IMR-90 (cell line): ENCODE measurements at regions not wholly inside any gene's neighbourhood (a gene's known extent, or its start where the extent isn't known, plus 50 kb on each side); places are given as distances from the start of the nearest gene placed in this dataset.

ENCODE experiments used
- ATAC-seq: fragments of 200-7000 bp; cut with Tn5 transposase; 2 replicates; pipeline ENCODE4 v1.9.1; 2020; ENCODE audit warnings: low read depth, mild to moderate bottlenecking, moderate library complexity
- BruUV-seq: library from RNA; stranded (reverse); fragments of 400-500 nt; replicated peaks from 2 replicates; lab custom pipeline; 2021; lab: Mats Ljungman, UMichigan
- CTCF ChIA-PET: fragments of 300-600 bp; formaldehyde crosslinking; extraction: SDS; loops from one replicate; lab custom pipeline; 2021; ENCODE audit warnings: antibody characterized with exemption; lab: Yijun Ruan, JAX
- POLR2A ChIA-PET: fragments of 300-600 bp; sonication (Branson Sonifier 250); formaldehyde crosslinking; loops from one replicate; lab custom pipeline; 2022; ENCODE audit warnings: antibody characterized with exemption; ENCODE audit not compliant: unreplicated experiment; lab: Charles Lee
- DNase-seq: peaks from one replicate; pipeline ENCODE4 v3.0.0; 2013
- H2AFZ ChIP-seq: replicated peaks from 2 replicates; pipeline ENCODE3; 2013; ENCODE audit warnings: low read length, mild to moderate bottlenecking; ENCODE audit not compliant: poor library complexity
- H2AK5ac ChIP-seq: 2 replicates; pipeline ENCODE4 v1.6.1; 2013; ENCODE audit warnings: low read depth, low read length, inconsistent platforms
- H2AK9ac ChIP-seq: replicated peaks from 2 replicates; pipeline ENCODE3; 2013; ENCODE audit warnings: mild to moderate bottlenecking, low read depth, low read length, moderate library complexity; ENCODE audit not compliant: poor library complexity
- H2BK120ac ChIP-seq: 2 replicates; pipeline ENCODE4 v1.6.1; 2013; ENCODE audit warnings: low read depth, low read length, inconsistent platforms
- H2BK15ac ChIP-seq: 3 replicates; pipeline ENCODE4 v1.6.1; 2013; ENCODE audit warnings: low read depth, low read length, inconsistent platforms
- H2BK20ac ChIP-seq: 2 replicates; pipeline ENCODE4 v1.6.1; 2013; ENCODE audit warnings: low read depth, mild to moderate bottlenecking, inconsistent platforms, low read length, moderate library complexity
- H2BK5ac ChIP-seq: 2 replicates; pipeline ENCODE4 v1.6.1; 2013; ENCODE audit warnings: mild to moderate bottlenecking, low read depth, low read length, inconsistent platforms; ENCODE audit not compliant: poor library complexity, severe bottlenecking
- H3K14ac ChIP-seq: replicated peaks from 2 replicates; pipeline ENCODE4 v1.6.1; 2013; ENCODE audit warnings: low read depth, low read length, inconsistent platforms
- H3K18ac ChIP-seq: 2 replicates; pipeline ENCODE4 v1.6.1; 2013; ENCODE audit warnings: low read depth, low read length, control low read depth
- H3K23ac ChIP-seq: 2 replicates; pipeline ENCODE4 v1.6.1; 2013; ENCODE audit warnings: low read depth, low read length, inconsistent platforms
- H3K27ac ChIP-seq: 2 replicates; pipeline ENCODE4 v1.5.1; 2013; ENCODE audit warnings: mild to moderate bottlenecking, control low read depth, low read length; ENCODE audit not compliant: insufficient read depth
- H3K27me3 ChIP-seq: 2 replicates; pipeline ENCODE4 v1.6.1; 2013; ENCODE audit warnings: low read length; ENCODE audit not compliant: control insufficient read depth, insufficient read depth
- H3K36me3 ChIP-seq: 2 replicates; pipeline ENCODE4 v1.6.1; 2013; ENCODE audit warnings: low read length, mixed read lengths; ENCODE audit not compliant: control insufficient read depth, insufficient read depth
- H3K4ac ChIP-seq: 2 replicates; pipeline ENCODE4 v1.6.1; 2013; ENCODE audit warnings: low read depth, low read length, inconsistent platforms
- H3K4me1 ChIP-seq: 2 replicates; pipeline ENCODE4 v1.6.1; 2013; ENCODE audit warnings: low read length, mixed read lengths; ENCODE audit not compliant: control insufficient read depth, insufficient read depth
- H3K4me2 ChIP-seq: 2 replicates; pipeline ENCODE4 v1.6.1; 2013; ENCODE audit warnings: low read depth, mild to moderate bottlenecking, control low read depth, low read length, moderate library complexity
- H3K4me3 ChIP-seq: 2 replicates; pipeline ENCODE4 v1.5.1; 2013; ENCODE audit warnings: low read depth, mild to moderate bottlenecking, control low read depth, low read length, moderate library complexity; ENCODE audit not compliant: insufficient read depth
- H3K56ac ChIP-seq: 2 replicates; pipeline ENCODE4 v1.6.1; 2013; ENCODE audit warnings: low read length, inconsistent platforms; ENCODE audit not compliant: insufficient read depth; ENCODE audit errors: extremely low read depth
- H3K79me1 ChIP-seq, 2 experiments: 2 replicates each; pipeline ENCODE4 v1.6.1; 2013; ENCODE audit warnings: low read length in 2 of 2, inconsistent platforms in 1 of 2, low read depth in 1 of 2
- H3K9ac ChIP-seq: 2 replicates; pipeline ENCODE4 v1.6.1; 2013; ENCODE audit warnings: low read depth, low read length, control low read depth
- H3K9me1 ChIP-seq: 2 replicates; pipeline ENCODE4 v1.6.1; 2013; ENCODE audit warnings: low read length, inconsistent platforms; ENCODE audit not compliant: insufficient read depth
- H3K9me3 ChIP-seq: 2 replicates; pipeline ENCODE4 v1.6.1; 2013; ENCODE audit warnings: low read length; ENCODE audit not compliant: control insufficient read depth, insufficient read depth
- H4K20me1 ChIP-seq: 2 replicates; pipeline ENCODE4 v1.6.1; 2013; ENCODE audit warnings: low read length, inconsistent platforms; ENCODE audit not compliant: insufficient read depth
- H4K5ac ChIP-seq: 2 replicates; pipeline ENCODE4 v1.6.1; 2013; ENCODE audit warnings: mild to moderate bottlenecking, low read depth, low read length, control low read depth
- H4K8ac ChIP-seq, 2 experiments: 2 replicates each; pipeline ENCODE4 v1.6.1; 2013; ENCODE audit warnings: low read depth in 2 of 2, low read length in 2 of 2, control low read depth in 1 of 2, inconsistent platforms in 1 of 2
- H4K91ac ChIP-seq: 2 replicates; pipeline ENCODE4 v1.6.1; 2013; ENCODE audit warnings: low read depth, low read length, inconsistent platforms; ENCODE audit not compliant: insufficient read depth
- BHLHE40 ChIP-seq: fragments of 150-350 bp; IDR thresholded peaks from 2 replicates; pipeline ENCODE4 v1.6.1; 2016; ENCODE audit warnings: mild to moderate bottlenecking, low read depth, low read length
- CHD1 ChIP-seq: IDR thresholded peaks from 2 replicates; pipeline ENCODE4 v1.6.1; 2012; ENCODE audit warnings: low read depth, low read length, improper control_type of control experiment
- ELK1 ChIP-seq: fragments of 150-350 bp; IDR thresholded peaks from 2 replicates; pipeline ENCODE4 v1.6.1; 2016; ENCODE audit warnings: low read depth, mild to moderate bottlenecking, low read length, moderate library complexity, borderline replicate concordance
- FOS ChIP-seq: fragments of 150-350 bp; IDR thresholded peaks from 2 replicates; pipeline ENCODE4 v1.6.1; 2016; ENCODE audit warnings: low read depth, low read length
- MAFK ChIP-seq: IDR thresholded peaks from 2 replicates; pipeline ENCODE4 v1.6.1; 2012; ENCODE audit warnings: low read depth, low read length, improper control_type of control experiment
- MAZ ChIP-seq: IDR thresholded peaks from 2 replicates; pipeline ENCODE4 v1.6.1; 2012; ENCODE audit warnings: low read depth, mild to moderate bottlenecking, low read length, improper control_type of control experiment, moderate library complexity, borderline replicate concordance
- NFE2L2 ChIP-seq: fragments of 150-350 bp; IDR thresholded peaks from 2 replicates; pipeline ENCODE4 v1.6.1; 2016; ENCODE audit warnings: low read depth, mild to moderate bottlenecking, low read length
- RCOR1 ChIP-seq: IDR thresholded peaks from 2 replicates; pipeline ENCODE4 v1.6.1; 2012; ENCODE audit warnings: mild to moderate bottlenecking, low read length, improper control_type of control experiment; ENCODE audit not compliant: insufficient replicate concordance
- USF2 ChIP-seq: fragments of 150-350 bp; IDR thresholded peaks from 2 replicates; pipeline ENCODE4 v1.6.1; 2017; ENCODE audit warnings: mild to moderate bottlenecking, antibody characterized with exemption, low read length, low read depth
- WGBS, 2 experiments: methylation state at CpG; one replicate each; pipeline versions ENCODE4 v1.1.5 to v1.1.7; 2013; ENCODE audit warnings: missing lambda C conversion rate in 2 of 2; ENCODE audit not compliant: insufficient read length in 1 of 2; ENCODE audit errors: extremely low coverage in 2 of 2; 5-methylcytosine and 5-hydroxymethylcytosine counted together
- dilution Hi-C: fragments of 300-500 bp; cut with HindIII; formaldehyde crosslinking; loops from one replicate; pipeline ENCODE4 v1.14.3; 2018; ENCODE audit warnings: low sequenced_read_pairs; ENCODE audit not compliant: unreplicated experiment
- in situ Hi-C: fragments of 300-500 bp; cut with MboI; formaldehyde crosslinking; loops from 3 replicates; pipeline ENCODE4 v1.14.3; 2019; ENCODE audit warnings: low sequenced_read_pairs, inconsistent platforms, mixed read lengths
- intact Hi-C: fragments of 100-400 bp; cut with micrococcal nuclease; formaldehyde crosslinking; loops from 2 replicates; pipeline ENCODE4 v1.10.0; 2022

GRCh38 chr20:56760610-56761009 lies 131.5 kb downstream of the TFAP2C start:
- DNase-seq (no peak), ATAC-seq (no peak)
- CTCF ChIA-PET = no interaction called here
- Histone ChIP-seq H4K8ac (no peak overlapping the region), H3K36me3 (no peaks in the 10 kb centered on the region), H2BK5ac (no peak overlapping the region), H3K18ac (no peak overlapping the region), H2AFZ (no peak overlapping the region), H3K79me1 (no peaks in the 10 kb centered on the region), H4K20me1 (no peaks in the 10 kb centered on the region), H3K27ac (no peak overlapping the region), H3K9ac (no peak overlapping the region), H2AK5ac (no peak overlapping the region), H3K4me1 (no peaks in the 10 kb centered on the region), H2AK9ac (no peak overlapping the region), H3K23ac (no peak overlapping the region), H3K4ac (no peak overlapping the region), H3K9me1 (no peaks in the 10 kb centered on the region), H3K4me2 (no peak overlapping the region), H4K91ac (no peak overlapping the region), H3K56ac (no peak overlapping the region), H3K4me3 (no peak overlapping the region), H3K14ac (no peak overlapping the region), H2BK120ac (no peak overlapping the region), H4K5ac (no peak overlapping the region), H3K27me3 (no peaks in the 10 kb centered on the region; the same call in 1 of the 2 replicates), H3K9me3 (0 out of 2 replicates have a peak, but pooled peaks cover 3% of the 10 kb centered on the region), H2BK15ac (no peak overlapping the region), H2BK20ac (no peak overlapping the region)
- POLR2A ChIA-PET = no interaction called here
- in situ Hi-C loops = no loop called here
- no peak for TF ChIP-seq ELK1
- no peak for TF ChIP-seq MAFK
- no peak for TF ChIP-seq FOS
- no peak for TF ChIP-seq RCOR1
- TF ChIP-seq BHLHE40 = no peak
- no peak for TF ChIP-seq NFE2L2
- no peak for TF ChIP-seq MAZ
- no peak for TF ChIP-seq CHD1
- no peak for TF ChIP-seq USF2
- intact Hi-C loops = no loop called here
- dilution Hi-C loops = no loop called here
- no TSS peak for BruUV-seq
- 100% methylated on average over 1 of the region's 6 CpGs; no CpG with 5 or more reads in 1 of the 2 experiments for WGBS, 2 experiments
